Left renal pelvis (tissue), 4 donors: ENCODE measurements at regions not wholly inside any gene's neighbourhood (a gene's known extent, or its start where the extent isn't known, plus 50 kb on each side); places are given as distances from the start of the nearest gene placed in this dataset.
"Not testable (repeated sequence)": the region's sequence is repeated elsewhere in the genome, so short reads cannot be mapped to it uniquely, and the experiment has no call there.

ENCODE experiments used
- DNase-seq, 4 donors: peaks; one replicate each; pipeline ENCODE4 v3.0.0-alpha.2; 2013; ENCODE audit warnings: low read depth in 4 of 4, low spot score in 3 of 4

- peak in 3 of 4 donors; percentile 29 to 33 (median 32) for DNase-seq
Measured at GRCh38 chr3:159260049-159260662, 458.3 kb downstream of the MFSD1 start.

- DNase-seq = not testable (repeated sequence)
Measured at GRCh38 chr3:159261333-159261732, 459.5 kb downstream of the MFSD1 start.

GRCh38 chr3:159263750-159264553 is 462.1 kb downstream of the MFSD1 start:
- DNase-seq = peak in 3 of 4 donors; percentile 24 to 37 (median 27)

GRCh38 chr3:159265705-159266104 is 463.9 kb downstream of the MFSD1 start:
- no peak for DNase-seq

- DNase-seq = peak in 3 of 4 donors; percentile 16 to 26 (median 25)
Measured at GRCh38 chr3:159266779-159267178, 464.9 kb downstream of the MFSD1 start.

GRCh38 chr3:159271799-159272512 is 470.1 kb downstream of the MFSD1 start:
- DNase-seq = no peak

- no peak for DNase-seq
Measured at GRCh38 chr3:159273070-159273469, 471.2 kb downstream of the MFSD1 start.

- peak in 3 of 4 donors; percentile 37 to 56 (median 38) for DNase-seq
Measured at GRCh38 chr3:159273608-159274007, 471.8 kb downstream of the MFSD1 start.

- no peak for DNase-seq
Measured at GRCh38 chr3:159275741-159276140, 473.9 kb downstream of the MFSD1 start.

GRCh38 chr3:159277814-159278213 is 476.0 kb downstream of the MFSD1 start:
- no peak for DNase-seq

- DNase-seq = no peak
Measured at GRCh38 chr3:159280386-159281191, 478.7 kb downstream of the MFSD1 start.

- no peak for DNase-seq
Measured at GRCh38 chr3:159293493-159293892, 491.6 kb downstream of the MFSD1 start.

- DNase-seq = no peak
Measured at GRCh38 chr3:159301961-159302360, 500.1 kb downstream of the MFSD1 start.

GRCh38 chr3:159305017-159305416 is 503.2 kb downstream of the MFSD1 start:
- DNase-seq = no peak

GRCh38 chr3:159316706-159317105 is 514.9 kb downstream of the MFSD1 start:
- DNase-seq = not testable (repeated sequence)

GRCh38 chr3:159319156-159319555 is 517.3 kb downstream of the MFSD1 start:
- no peak for DNase-seq

- DNase-seq = no peak
Measured at GRCh38 chr3:159322322-159322939, 520.6 kb downstream of the MFSD1 start.

GRCh38 chr3:159323848-159324247 is 522.0 kb downstream of the MFSD1 start:
- no peak for DNase-seq

- DNase-seq = no peak
Measured at GRCh38 chr3:159326998-159327397, 525.1 kb downstream of the MFSD1 start.

- no peak for DNase-seq
Measured at GRCh38 chr3:159332535-159333099, 530.8 kb downstream of the MFSD1 start.
